Neural progenitor cell (in vitro differentiated cells): ENCODE measurements at regions not wholly inside any gene's neighbourhood (a gene's known extent, or its start where the extent isn't known, plus 50 kb on each side); places are given as distances from the start of the nearest gene placed in this dataset.

ENCODE experiments used
- DNase-seq: peaks from one replicate; pipeline ENCODE4 v3.0.0-alpha.2; 2016; ENCODE audit warnings: low spot score
- H2AFZ ChIP-seq: fragments of 200-600 bp; sonication (generic); replicated peaks from 2 replicates; pipeline ENCODE4 v1.6.1; 2016; ENCODE audit warnings: antibody characterized with exemption
- H3F3A ChIP-seq: fragments of 200-600 bp; sonication (generic); 2 replicates; pipeline ENCODE4 v1.6.1; 2016; ENCODE audit warnings: antibody characterized with exemption, low read depth
- H3K27ac ChIP-seq: fragments of 200-600 bp; sonication (generic); 2 replicates; pipeline ENCODE4 v1.5.1; 2016; ENCODE audit warnings: mild to moderate bottlenecking
- H3K27me3 ChIP-seq: fragments of 200-600 bp; sonication (generic); 2 replicates; pipeline ENCODE4 v1.6.1; 2016; ENCODE audit warnings: mild to moderate bottlenecking, moderate library complexity
- H3K36me3 ChIP-seq: fragments of 200-600 bp; sonication (generic); 2 replicates; pipeline ENCODE4 v1.5.1; 2016
- H3K4me1 ChIP-seq: fragments of 200-600 bp; sonication (generic); 2 replicates; pipeline ENCODE4 v1.6.1; 2016; ENCODE audit warnings: mixed run types
- H3K4me2 ChIP-seq: fragments of 200-600 bp; sonication (generic); 2 replicates; pipeline ENCODE4 v1.6.1; 2016
- H3K4me3 ChIP-seq: fragments of 200-600 bp; sonication (generic); 2 replicates; pipeline ENCODE4 v1.5.1; 2016
- H3K79me2 ChIP-seq: fragments of 200-600 bp; sonication (generic); 2 replicates; pipeline ENCODE4 v1.6.1; 2016; ENCODE audit warnings: low read depth
- H3K9ac ChIP-seq: fragments of 200-600 bp; sonication (generic); 2 replicates; pipeline ENCODE4 v1.6.1; 2016
- H3K9me3 ChIP-seq: fragments of 200-600 bp; sonication (generic); 2 replicates; pipeline ENCODE4 v1.5.1; 2016; ENCODE audit warnings: low read depth
- H4K20me1 ChIP-seq: fragments of 200-600 bp; sonication (generic); 2 replicates; pipeline ENCODE4 v1.6.1; 2016; ENCODE audit warnings: low read depth
- H3K27ac Mint-ChIP-seq: 3 replicates; pipeline ENCODE4 v1.8.0; 2021; ENCODE audit warnings: mixed read lengths
- H3K27me3 Mint-ChIP-seq: 2 replicates; pipeline ENCODE4 v1.8.0; 2022; ENCODE audit warnings: low read depth, mild to moderate bottlenecking, inconsistent platforms, moderate library complexity, mixed read lengths; ENCODE audit not compliant: insufficient read depth
- H3K36me3 Mint-ChIP-seq: 3 replicates; pipeline ENCODE4 v1.8.0; 2021; ENCODE audit warnings: mixed read lengths
- H3K4me1 Mint-ChIP-seq: 3 replicates; pipeline ENCODE4 v1.8.0; 2021; ENCODE audit warnings: mixed read lengths
- H3K4me3 Mint-ChIP-seq: 3 replicates; pipeline ENCODE4 v1.8.0; 2021; ENCODE audit warnings: mild to moderate bottlenecking, moderate library complexity, mixed read lengths
- H3K9me3 Mint-ChIP-seq: 3 replicates; pipeline ENCODE4 v1.8.0; 2020; ENCODE audit warnings: mixed read lengths
- EZH2 ChIP-seq: fragments of 200-600 bp; sonication (generic); IDR thresholded peaks from 2 replicates; pipeline ENCODE4 v1.6.1; 2017; ENCODE audit warnings: antibody characterized with exemption, mild to moderate bottlenecking, moderate library complexity
- EZH2phosphoT487 ChIP-seq: fragments of 200-600 bp; sonication (generic); IDR thresholded peaks from 2 replicates; pipeline ENCODE4 v1.6.1; 2017; ENCODE audit warnings: antibody characterized with exemption
- TF ChIP-seq, protein P1 (sequence below): fragments of 200-600 bp; sonication (generic); IDR thresholded peaks from 2 replicates; pipeline ENCODE4 v1.5.1; 2017; ENCODE audit warnings: antibody characterized with exemption, mild to moderate bottlenecking

DNA sequence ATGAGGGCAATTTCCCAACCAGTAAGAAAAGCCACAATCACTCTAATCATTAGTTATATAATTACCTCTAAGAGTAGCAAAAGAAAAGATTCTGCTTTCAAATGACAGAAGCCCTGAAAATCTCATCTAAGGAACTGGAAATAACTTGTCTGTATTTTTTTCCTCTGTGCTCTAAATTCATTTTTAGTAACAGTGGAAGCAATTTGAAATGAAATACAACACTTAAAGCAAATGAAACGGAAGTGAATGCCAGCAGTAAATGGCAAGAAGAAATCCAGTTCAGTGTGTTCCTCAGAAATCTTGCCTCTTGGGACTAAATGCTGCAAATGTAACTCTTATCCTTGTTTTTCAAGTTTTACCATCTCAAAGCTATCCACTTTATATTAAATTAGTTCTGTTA, 294.9 kb downstream of the TAF11L14 start:
- peak overlapping the region; percentile 57 for H2AFZ ChIP-seq
- H3K79me2 ChIP-seq, result no peaks in the 10 kb centered on the region
- no peak overlapping the region for H3K9ac ChIP-seq
- no peak overlapping the region for H3K4me2 ChIP-seq
- TF ChIP-seq EZH2phosphoT487, result no peak
- TF ChIP-seq EZH2, result no peak
- TF ChIP-seq, protein P1, sequence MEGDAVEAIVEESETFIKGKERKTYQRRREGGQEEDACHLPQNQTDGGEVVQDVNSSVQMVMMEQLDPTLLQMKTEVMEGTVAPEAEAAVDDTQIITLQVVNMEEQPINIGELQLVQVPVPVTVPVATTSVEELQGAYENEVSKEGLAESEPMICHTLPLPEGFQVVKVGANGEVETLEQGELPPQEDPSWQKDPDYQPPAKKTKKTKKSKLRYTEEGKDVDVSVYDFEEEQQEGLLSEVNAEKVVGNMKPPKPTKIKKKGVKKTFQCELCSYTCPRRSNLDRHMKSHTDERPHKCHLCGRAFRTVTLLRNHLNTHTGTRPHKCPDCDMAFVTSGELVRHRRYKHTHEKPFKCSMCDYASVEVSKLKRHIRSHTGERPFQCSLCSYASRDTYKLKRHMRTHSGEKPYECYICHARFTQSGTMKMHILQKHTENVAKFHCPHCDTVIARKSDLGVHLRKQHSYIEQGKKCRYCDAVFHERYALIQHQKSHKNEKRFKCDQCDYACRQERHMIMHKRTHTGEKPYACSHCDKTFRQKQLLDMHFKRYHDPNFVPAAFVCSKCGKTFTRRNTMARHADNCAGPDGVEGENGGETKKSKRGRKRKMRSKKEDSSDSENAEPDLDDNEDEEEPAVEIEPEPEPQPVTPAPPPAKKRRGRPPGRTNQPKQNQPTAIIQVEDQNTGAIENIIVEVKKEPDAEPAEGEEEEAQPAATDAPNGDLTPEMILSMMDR, result no peak
- H3K27me3 ChIP-seq, result no peaks in the 10 kb centered on the region
- no peak for DNase-seq
- peaks cover 1% of the 10 kb centered on the region for H3K36me3 ChIP-seq
- peaks cover 20% of the 10 kb centered on the region for H3K9me3 Mint-ChIP-seq
- no peaks in the 10 kb centered on the region for H3K4me1 ChIP-seq
- H3K27me3 Mint-ChIP-seq, result no peaks in the 10 kb centered on the region
- peaks cover 5% of the 10 kb centered on the region for H3K9me3 ChIP-seq
- no peak overlapping the region for H3K27ac ChIP-seq
- no peak overlapping the region for H3K27ac Mint-ChIP-seq
- peaks cover 4% of the 10 kb centered on the region for H3K36me3 Mint-ChIP-seq
- no peak overlapping the region for H3K4me3 Mint-ChIP-seq
- no peak overlapping the region for H3K4me3 ChIP-seq
- no peaks in the 10 kb centered on the region for H3F3A ChIP-seq
- H3K4me1 Mint-ChIP-seq, result no peaks in the 10 kb centered on the region
- H4K20me1 ChIP-seq, result no peaks in the 10 kb centered on the region

DNA sequence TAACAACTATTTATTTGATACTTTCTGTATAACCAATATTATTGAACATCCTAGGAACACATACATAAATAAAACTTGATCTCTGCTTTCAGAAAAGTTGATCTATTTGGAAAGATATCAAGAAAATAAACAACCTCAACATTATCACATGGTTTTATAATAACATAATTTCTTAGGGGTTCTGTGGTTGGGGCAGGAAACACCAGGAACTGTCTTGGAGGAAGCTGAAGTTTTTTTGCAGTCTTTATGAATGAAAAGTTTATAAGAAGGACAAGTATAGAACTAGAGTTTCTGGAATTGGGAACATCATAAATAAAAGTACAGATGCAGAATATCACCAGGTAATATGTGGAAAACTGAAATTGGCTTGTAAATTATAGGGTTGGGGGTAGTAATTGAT, 296.1 kb downstream of the TAF11L14 start:
- peaks cover 6% of the 10 kb centered on the region for H3K9me3 ChIP-seq
- no peaks in the 10 kb centered on the region for H3K4me1 ChIP-seq
- no peak overlapping the region for H2AFZ ChIP-seq
- H3K4me1 Mint-ChIP-seq, result no peaks in the 10 kb centered on the region
- H3K79me2 ChIP-seq, result no peaks in the 10 kb centered on the region
- H3K4me3 ChIP-seq, result no peak overlapping the region
- H3K36me3 ChIP-seq, result peaks cover 3% of the 10 kb centered on the region
- H3K27ac Mint-ChIP-seq, result no peak overlapping the region
- no peaks in the 10 kb centered on the region for H3F3A ChIP-seq
- H4K20me1 ChIP-seq, result no peaks in the 10 kb centered on the region
- H3K27me3 ChIP-seq, result no peaks in the 10 kb centered on the region
- no peak overlapping the region for H3K4me2 ChIP-seq
- H3K4me3 Mint-ChIP-seq, result no peak overlapping the region
- H3K36me3 Mint-ChIP-seq, result peaks cover 4% of the 10 kb centered on the region
- H3K27me3 Mint-ChIP-seq, result no peaks in the 10 kb centered on the region
- TF ChIP-seq, protein P1, result no peak
- no peak for TF ChIP-seq EZH2
- no peak for TF ChIP-seq EZH2phosphoT487
- H3K27ac ChIP-seq, result no peak overlapping the region
- peaks cover 28% of the 10 kb centered on the region for H3K9me3 Mint-ChIP-seq
- DNase-seq, result no peak
- no peak overlapping the region for H3K9ac ChIP-seq

DNA sequence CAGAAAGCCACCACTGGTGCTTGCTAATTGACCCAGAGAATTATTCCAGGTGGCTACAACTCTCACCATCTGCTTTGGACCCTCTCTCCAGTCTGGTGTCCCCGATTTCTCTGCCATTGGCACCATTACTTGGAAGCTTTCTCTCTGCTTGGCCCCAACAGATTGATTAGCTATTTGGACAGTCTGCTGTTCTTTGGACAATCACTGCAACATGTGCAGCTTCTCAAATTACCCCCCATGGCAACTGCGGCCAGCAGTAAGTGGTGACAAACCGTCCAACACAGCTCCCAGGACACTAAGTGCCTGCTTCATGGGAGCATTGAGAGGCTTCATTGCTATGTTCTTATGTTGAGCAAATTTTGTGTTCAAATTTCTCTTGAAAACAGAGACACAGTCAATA, 309.8 kb downstream of the TAF11L14 start:
- Histone ChIP-seq H3K4me3 (no peak overlapping the region), H3K9me3 (no peaks in the 10 kb centered on the region), H3F3A (no peaks in the 10 kb centered on the region), H2AFZ (no peak overlapping the region), H3K36me3 (no peaks in the 10 kb centered on the region), H3K27ac (no peak overlapping the region), H3K4me1 (no peaks in the 10 kb centered on the region), H3K4me2 (no peak overlapping the region), H3K79me2 (no peaks in the 10 kb centered on the region), H3K9ac (no peak overlapping the region), H4K20me1 (no peaks in the 10 kb centered on the region), H3K27me3 (no peaks in the 10 kb centered on the region)
- H3K9me3 Mint-ChIP-seq, result peaks cover 23% of the 10 kb centered on the region
- no peak overlapping the region for H3K27ac Mint-ChIP-seq
- no peaks in the 10 kb centered on the region for H3K27me3 Mint-ChIP-seq
- TF ChIP-seq EZH2phosphoT487 (no peak), EZH2 (no peak)
- TF ChIP-seq, protein P1, result no peak
- H3K4me3 Mint-ChIP-seq, result no peak overlapping the region
- H3K36me3 Mint-ChIP-seq, result no peaks in the 10 kb centered on the region
- no peaks in the 10 kb centered on the region for H3K4me1 Mint-ChIP-seq
- no peak for DNase-seq
